ENCODE measurements at regions not wholly inside any gene's neighbourhood (a gene's known extent, or its start where the extent isn't known, plus 50 kb on each side); places are given as distances from the start of the nearest gene placed in this dataset.
"Not testable (repeated sequence)": the region's sequence is repeated elsewhere in the genome, so short reads cannot be mapped to it uniquely, and the experiment has no call there.

- TF ChIP-seq GATA3 (IDR thresholded peaks at IDR 0.05; ENCODE audit: borderline replicate concordance) (no peak), RAD21 (conservative IDR thresholded peaks at IDR 0.05 in 1 of 2, IDR thresholded peaks at IDR 0.05 in 1 of 2) (no peak), MAFK (IDR thresholded peaks at IDR 0.05; ENCODE audit: partially characterized antibody) (no peak), PBX3 (IDR thresholded peaks at IDR 0.05) (no peak), RFX5 (IDR thresholded peaks at IDR 0.05) (no peak), MAZ (IDR thresholded peaks at IDR 0.05; ENCODE audit: borderline replicate concordance, low read depth, low read length) (no peak), HDAC2 (IDR thresholded peaks at IDR 0.05) (no peak), MAX (IDR thresholded peaks at IDR 0.05) (no peak), FOXS1 (CRISPR knock-in tag; IDR thresholded peaks at IDR 0.05) (no peak), CEBPB (IDR thresholded peaks at IDR 0.05) (no peak), RARB (CRISPR knock-in tag; IDR thresholded peaks at IDR 0.05) (no peak)
- FAIRE-seq (no peak), DNase-seq (ENCODE audit: low read depth in 1 of 2, low spot score in 1 of 2) (no peak), ATAC-seq (no peak)
- no peaks in the 10 kb centered on the region for H3K9me3 ChIP-seq
- WGBS (ENCODE audit: missing lambda C conversion rate): 78% methylated on average over 12 of the region's 12 CpGs
- H3K4me3 ChIP-seq: no peak overlapping the region
- no peak overlapping the region for H3K27ac ChIP-seq
- H3K4me2 ChIP-seq: no peak overlapping the region
- POLR2A ChIA-PET: interaction anchor here (1.2 kb wide), 1 partner anchor 122 kb away, joined by 3 read pairs; no protein-coding TSS in a partner anchor
- H3K4me1 ChIP-seq: peaks cover 5% of the 10 kb centered on the region; the same call in 1 of the 3 replicates
- CTCF ChIA-PET: no interaction called here
Observed at GRCh38 chr15:38129531-38130204, 123.0 kb upstream of the SPRED1 start.

DNA sequence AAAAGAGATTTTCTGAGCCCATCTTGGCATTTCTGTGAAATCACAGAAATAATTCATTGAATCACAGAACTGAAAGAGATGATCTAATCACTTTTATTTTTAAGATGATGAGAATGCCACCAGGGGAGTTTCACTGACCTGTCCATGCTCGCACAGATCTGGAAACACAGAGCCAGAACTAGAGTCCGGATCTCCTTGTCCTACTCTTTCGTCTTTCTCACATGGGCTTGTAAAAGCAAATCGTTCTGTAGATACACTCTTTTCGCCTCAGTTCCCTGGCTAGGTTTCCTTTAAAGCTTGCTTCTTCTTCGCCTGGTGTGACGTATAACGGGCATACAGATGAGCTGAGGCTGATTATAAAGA is 122.5 kb upstream of the SPRED1 start:
- DNase-seq (ENCODE audit: low read depth in 1 of 2, low spot score in 1 of 2) (no peak), FAIRE-seq (no peak), ATAC-seq (no peak)
- WGBS (ENCODE audit: missing lambda C conversion rate): 90% methylated on average over 8 of the region's 8 CpGs
- no peak overlapping the region for H3K4me3 ChIP-seq
- H3K27ac ChIP-seq: no peak overlapping the region
- no peak overlapping the region for H3K4me2 ChIP-seq
- POLR2A ChIA-PET: interaction anchor here (1.4 kb wide), 1 partner anchor 121 kb away, joined by 10 read pairs; no protein-coding TSS in a partner anchor
- TF ChIP-seq HEYL (CRISPR knock-in tag; IDR thresholded peaks at IDR 0.05): no peak
- peaks cover 5% of the 10 kb centered on the region; the same call in 1 of the 3 replicates for H3K4me1 ChIP-seq
- no peaks in the 10 kb centered on the region for H3K9me3 ChIP-seq
- CTCF ChIA-PET: no interaction called here

DNA sequence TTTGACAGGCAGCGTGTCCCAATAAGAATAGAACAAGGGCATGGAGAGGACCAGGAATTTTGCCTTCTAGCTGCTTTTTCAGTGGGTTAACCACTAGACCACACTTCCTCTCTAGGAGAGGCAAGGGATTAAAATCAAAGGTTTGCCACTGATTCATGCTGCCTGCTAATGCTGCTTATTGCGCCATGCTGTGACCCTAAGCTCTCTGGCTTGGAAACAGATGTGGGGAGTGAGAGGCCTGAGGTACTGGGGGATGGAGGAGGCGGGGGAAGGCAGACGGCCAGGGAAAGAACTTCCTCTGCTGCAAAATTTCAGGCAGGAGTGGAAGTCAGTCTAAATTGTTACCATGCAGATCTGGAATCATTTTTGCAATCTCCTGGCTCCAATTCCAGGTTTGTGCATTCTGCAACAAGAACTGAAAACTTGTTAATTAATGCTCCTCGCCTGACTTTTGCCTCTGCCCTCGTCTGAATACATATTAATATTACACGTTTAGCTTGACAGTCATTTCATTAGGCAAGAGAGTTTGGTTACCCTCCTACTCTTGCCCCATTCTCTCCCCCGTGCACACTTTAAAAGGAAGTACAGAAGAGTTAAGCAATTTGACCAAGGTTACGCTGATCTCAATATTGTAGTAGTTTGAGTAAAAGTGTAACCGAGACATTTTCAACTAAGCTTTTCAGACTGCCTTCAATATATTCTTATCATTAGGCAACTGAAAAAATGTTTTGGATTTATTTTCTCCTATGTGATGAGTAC is 121.7 kb upstream of the SPRED1 start:
- ChIA-PET POLR2A (interaction anchor here (1.4 kb wide), 1 partner anchor 121 kb away, joined by 10 read pairs; no protein-coding TSS in a partner anchor), CTCF (no interaction called here)
- no peaks in the 10 kb centered on the region for H3K9me3 ChIP-seq
- H3K27ac ChIP-seq: no peak overlapping the region
- H3K4me3 ChIP-seq: no peak overlapping the region
- H3K4me2 ChIP-seq: no peak overlapping the region
- peaks cover 5% of the 10 kb centered on the region; the same call in 1 of the 3 replicates for H3K4me1 ChIP-seq
- WGBS (ENCODE audit: missing lambda C conversion rate): 71% methylated on average over 9 of the region's 10 CpGs
- TF ChIP-seq CHD4 (IDR thresholded peaks at IDR 0.05; ENCODE audit: borderline replicate concordance): no peak
- TF ChIP-seq NFE2L2 (conservative IDR thresholded peaks at IDR 0.05; ENCODE audit: low read length): no peak
- no peak for TF ChIP-seq PBX3 (IDR thresholded peaks at IDR 0.05)
- no peak for TF ChIP-seq TFCP2L1 (CRISPR knock-in tag; IDR thresholded peaks at IDR 0.05)
- no peak for TF ChIP-seq ZNF302 (CRISPR knock-in tag; IDR thresholded peaks at IDR 0.05)
- TF ChIP-seq HOXA7 (CRISPR knock-in tag; IDR thresholded peaks at IDR 0.05): no peak
- ATAC-seq: no peak
- no peak for FAIRE-seq
- DNase-seq (ENCODE audit: low read depth in 1 of 2, low spot score in 1 of 2): no peak

- no peak for ATAC-seq
- no peak for TF ChIP-seq POLR2AphosphoS2 (conservative IDR thresholded peaks at IDR 0.05; ENCODE audit: low read length)
- no peak for TF ChIP-seq HOXB13 (CRISPR knock-in tag; IDR thresholded peaks at IDR 0.05; ENCODE audit: low read depth)
- no peak for TF ChIP-seq NFE2L2 (conservative IDR thresholded peaks at IDR 0.05; ENCODE audit: low read length)
- TF ChIP-seq ZNF302 (CRISPR knock-in tag; IDR thresholded peaks at IDR 0.05): no peak
- TF ChIP-seq ZFP36 (IDR thresholded peaks at IDR 0.05; ENCODE audit: borderline replicate concordance, partially characterized antibody): no peak
- no peak for TF ChIP-seq NR3C1 (IDR thresholded peaks at IDR 0.05)
- TF ChIP-seq JUN (IDR thresholded peaks at IDR 0.05): no peak
- no peak for TF ChIP-seq JUNB (IDR thresholded peaks at IDR 0.05)
- TF ChIP-seq KDM1A (IDR thresholded peaks at IDR 0.05; ENCODE audit: low read depth): no peak
- ChIA-PET POLR2A (no interaction called here), CTCF (no interaction called here)
- Histone ChIP-seq H3K4me3 (no peak overlapping the region), H3K4me2 (no peak overlapping the region), H3K9me3 (no peaks in the 10 kb centered on the region), H3K4me1 (no peaks in the 10 kb centered on the region), H3K27ac (no peak overlapping the region)
- no peak for FAIRE-seq
- no peak for DNase-seq (ENCODE audit: low read depth in 1 of 2, low spot score in 1 of 2)
- WGBS (ENCODE audit: missing lambda C conversion rate): 49% methylated on average over 3 of the region's 3 CpGs
Observed at GRCh38 chr15:38134252-38134651, 118.4 kb upstream of the SPRED1 start.

GRCh38 chr15:38142195-38142594 is 110.4 kb upstream of the SPRED1 start:
- H3K4me1 ChIP-seq; CTCF ChIA-PET; FAIRE-seq; ATAC-seq; H3K4me2 ChIP-seq; H3K4me3 ChIP-seq; H3K9me3 ChIP-seq; H3K27ac ChIP-seq; DNase-seq (ENCODE audit: low read depth in 1 of 2, low spot score in 1 of 2); POLR2A ChIA-PET: not testable (repeated sequence)
- WGBS (ENCODE audit: missing lambda C conversion rate): 62% methylated on average over 10 of the region's 11 CpGs
